ENCODE measurements at regions not wholly inside any gene's neighbourhood (a gene's known extent, or its start where the extent isn't known, plus 50 kb on each side); places are given as distances from the start of the nearest gene placed in this dataset.

DNA sequence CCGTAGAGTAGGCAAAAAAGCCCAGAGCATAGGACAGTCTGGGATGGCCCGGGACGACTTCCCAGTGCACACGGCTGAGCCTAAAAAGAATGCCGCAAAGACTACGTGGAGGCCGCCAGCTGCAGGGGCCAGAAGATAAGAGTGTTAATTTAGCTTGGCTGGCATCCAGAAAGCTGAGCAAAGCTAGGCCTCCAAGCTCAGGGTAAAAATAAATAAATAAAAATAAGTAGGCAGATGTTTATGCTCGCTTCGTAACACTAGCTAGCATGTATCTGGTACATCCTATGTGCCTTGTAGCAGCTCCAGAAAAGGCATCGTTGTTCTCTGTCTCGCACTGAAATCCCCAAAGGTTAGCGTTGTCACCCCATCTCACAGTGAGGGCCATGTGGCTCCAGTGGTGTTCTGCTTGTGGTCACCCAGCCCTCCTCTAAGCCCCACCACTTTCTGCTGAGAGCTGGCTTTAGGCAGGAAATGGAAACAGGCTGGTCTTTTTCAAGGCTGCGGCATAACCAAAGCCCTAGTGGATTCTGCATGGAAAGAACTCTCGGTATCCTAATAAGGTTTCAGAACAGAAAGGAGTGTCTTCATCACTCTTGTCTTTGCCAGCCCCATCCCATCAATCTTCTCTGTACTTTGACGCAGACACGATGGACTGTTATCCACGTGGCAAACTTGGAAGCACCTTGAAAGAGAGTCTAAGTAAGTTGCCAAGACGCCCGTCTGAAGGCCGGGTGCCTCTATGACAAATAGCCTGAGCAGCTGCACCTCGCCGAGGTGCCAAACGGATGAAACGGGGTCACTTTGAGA is 58.1 kb upstream of the MEF2A start:
- peak; percentile 92 for DNase-seq (ENCODE audit: low read depth)
- TF ChIP-seq CTCF (IDR thresholded peaks at IDR 0.05; ENCODE audit: low read depth, low read length), result no peak
- TF ChIP-seq, protein P1, sequence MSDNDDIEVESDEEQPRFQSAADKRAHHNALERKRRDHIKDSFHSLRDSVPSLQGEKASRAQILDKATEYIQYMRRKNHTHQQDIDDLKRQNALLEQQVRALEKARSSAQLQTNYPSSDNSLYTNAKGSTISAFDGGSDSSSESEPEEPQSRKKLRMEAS (IDR thresholded peaks at IDR 0.05; ENCODE audit: low read depth, low read length), result peak; percentile 53
- TF ChIP-seq POLR2A (IDR thresholded peaks at IDR 0.05; ENCODE audit: extremely low read depth, insufficient read length), result no peak
- peak; percentile 69 for TF ChIP-seq MYC (IDR thresholded peaks at IDR 0.05; ENCODE audit: low read depth, low read length)
- peak overlapping the region; percentile 41 for H3K4me3 ChIP-seq (ENCODE audit: low read depth, low read length)

DNA sequence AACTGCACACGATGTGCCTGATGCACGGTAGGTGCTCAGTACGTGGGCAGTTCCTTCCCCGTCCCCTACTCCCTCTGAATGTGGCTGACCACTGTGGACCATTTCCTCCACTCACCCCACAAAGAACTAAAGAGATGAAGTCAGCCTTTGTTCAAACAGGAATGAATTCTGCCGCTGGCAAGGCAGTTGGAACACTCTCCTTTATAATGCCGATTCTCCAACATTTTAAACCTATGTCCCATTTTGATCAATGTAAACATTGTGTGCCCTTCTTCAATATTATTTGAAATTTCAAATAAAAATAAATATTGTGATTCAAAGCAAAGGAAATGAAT is 57.5 kb upstream of the MEF2A start:
- H3K4me3 ChIP-seq (ENCODE audit: low read depth, low read length), result peak overlapping the region; percentile 41
- TF ChIP-seq, protein P1 (IDR thresholded peaks at IDR 0.05; ENCODE audit: low read depth, low read length), result no peak
- TF ChIP-seq CTCF (IDR thresholded peaks at IDR 0.05; ENCODE audit: low read depth, low read length), result no peak
- no peak for TF ChIP-seq MYC (IDR thresholded peaks at IDR 0.05; ENCODE audit: low read depth, low read length)
- TF ChIP-seq POLR2A (IDR thresholded peaks at IDR 0.05; ENCODE audit: extremely low read depth, insufficient read length), result no peak
- DNase-seq (ENCODE audit: low read depth), result no peak

DNA sequence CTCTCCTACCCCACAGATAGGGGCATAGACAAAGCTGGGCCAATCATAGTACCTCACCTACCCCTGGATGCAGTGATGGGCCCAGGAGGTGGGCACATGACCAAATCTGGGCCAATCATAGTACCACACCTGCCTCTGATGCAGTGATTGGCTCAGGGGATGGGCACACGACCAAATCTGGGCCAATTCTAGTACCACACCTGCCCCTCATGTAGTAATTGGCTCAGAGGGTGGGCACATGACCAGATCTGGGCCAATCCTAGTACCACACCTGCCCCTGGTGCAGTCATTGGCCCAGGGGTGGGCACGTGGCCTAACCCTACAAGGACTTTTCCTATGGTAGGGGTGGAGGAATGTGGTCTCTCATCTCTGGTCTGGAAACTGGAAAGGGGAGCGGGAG is 56.9 kb upstream of the MEF2A start:
- no peak for TF ChIP-seq POLR2A (IDR thresholded peaks at IDR 0.05; ENCODE audit: extremely low read depth, insufficient read length)
- no peak for TF ChIP-seq CTCF (IDR thresholded peaks at IDR 0.05; ENCODE audit: low read depth, low read length)
- TF ChIP-seq MYC (IDR thresholded peaks at IDR 0.05; ENCODE audit: low read depth, low read length), result no peak
- TF ChIP-seq, protein P1 (IDR thresholded peaks at IDR 0.05; ENCODE audit: low read depth, low read length), result no peak
- DNase-seq (ENCODE audit: low read depth), result no peak
- H3K4me3 ChIP-seq (ENCODE audit: low read depth, low read length), result no peak overlapping the region

DNA sequence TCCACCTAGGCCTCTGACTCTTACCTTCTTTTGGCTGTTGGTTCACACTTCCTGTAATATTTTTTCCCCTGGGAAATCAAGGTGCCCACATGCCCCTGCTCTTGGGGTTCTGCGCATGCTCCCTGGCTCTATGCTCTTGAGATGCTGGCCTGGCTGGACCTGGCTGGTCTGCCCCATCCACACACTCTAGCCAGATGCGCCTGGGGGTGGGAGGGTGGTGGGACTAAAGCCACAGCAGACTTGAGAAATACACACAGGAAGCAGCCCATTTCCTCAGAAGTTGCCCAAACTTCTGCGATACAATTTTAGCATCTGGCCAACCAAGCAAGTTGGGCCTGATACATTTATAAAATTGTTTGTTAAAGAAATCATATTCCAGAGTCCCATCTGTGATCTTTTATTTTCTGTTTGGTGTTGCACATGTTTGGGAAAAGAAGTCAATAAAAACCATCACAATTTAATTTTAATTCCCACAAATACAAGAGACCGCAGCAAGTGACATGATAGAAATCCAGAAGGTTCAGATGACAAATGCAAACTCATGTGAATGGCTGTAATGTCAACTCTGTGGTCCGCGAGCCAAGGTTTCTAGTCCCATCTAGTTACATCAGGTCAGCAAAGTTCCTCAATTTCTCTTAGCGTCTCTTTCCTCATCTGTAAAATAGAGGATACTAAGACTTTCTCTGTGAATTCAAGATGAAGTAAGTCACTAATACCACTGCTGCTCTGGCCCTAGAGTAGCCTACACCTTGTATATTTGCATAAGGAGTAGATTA is 55.9 kb upstream of the MEF2A start:
- TF ChIP-seq MYC (IDR thresholded peaks at IDR 0.05; ENCODE audit: low read depth, low read length) (peak; percentile 37; the same call in 1 of the 2 replicates), CTCF (IDR thresholded peaks at IDR 0.05; ENCODE audit: low read depth, low read length) (no peak), POLR2A (IDR thresholded peaks at IDR 0.05; ENCODE audit: extremely low read depth, insufficient read length) (no peak)
- TF ChIP-seq, protein P1 (IDR thresholded peaks at IDR 0.05; ENCODE audit: low read depth, low read length), result peak; percentile 16; the same call in 1 of the 2 replicates
- no peak overlapping the region for H3K4me3 ChIP-seq (ENCODE audit: low read depth, low read length)
- DNase-seq (ENCODE audit: low read depth), result peak; percentile 90

- DNase-seq (ENCODE audit: low read depth), result no peak
- TF ChIP-seq CTCF (IDR thresholded peaks at IDR 0.05; ENCODE audit: low read depth, low read length) (no peak), POLR2A (IDR thresholded peaks at IDR 0.05; ENCODE audit: extremely low read depth, insufficient read length) (no peak), MYC (IDR thresholded peaks at IDR 0.05; ENCODE audit: low read depth, low read length) (no peak)
- TF ChIP-seq, protein P1 (IDR thresholded peaks at IDR 0.05; ENCODE audit: low read depth, low read length), result no peak
- peak overlapping the region; percentile 56 for H3K4me3 ChIP-seq (ENCODE audit: low read depth, low read length)
Observed at GRCh38 chr15:99511531-99511865, 54.3 kb upstream of the MEF2A start.
